CD14-positive monocyte (primary cell): ENCODE measurements at regions not wholly inside any gene's neighbourhood (a gene's known extent, or its start where the extent isn't known, plus 50 kb on each side); places are given as distances from the start of the nearest gene placed in this dataset.

Source experiments
- DNase-seq, 3 donors: peaks; one replicate each; pipeline ENCODE4 v3.0.0-alpha.2; 2011 to 2022
- H2AFZ ChIP-seq: 2 replicates; pipeline ENCODE4 v1.6.0; 2012; ENCODE audit warnings: mild to moderate bottlenecking, low read depth, low read length, inconsistent platforms; ENCODE audit not compliant: insufficient read depth, poor library complexity, severe bottlenecking
- H3K27ac ChIP-seq, 2 donors: 1 replicate in 1 of 2; 2 replicates in 1 of 2; pipeline ENCODE4 v1.5.1; 2012 to 2013; ENCODE audit warnings: low read length in 2 of 2, control low read depth in 1 of 2, inconsistent platforms in 1 of 2, low read depth in 1 of 2, mild to moderate bottlenecking in 1 of 2
- H3K27me3 ChIP-seq, 2 donors: one replicate each; pipeline versions ENCODE4 v1.6.0 to v1.6.1; 2011 to 2013; ENCODE audit warnings: low read length in 2 of 2; ENCODE audit not compliant: control insufficient read depth in 2 of 2, insufficient read depth in 2 of 2
- H3K36me3 ChIP-seq, 2 donors: replicated peaks in 1 of 2; 1 replicate in 1 of 2; 2 replicates in 1 of 2; pipeline versions ENCODE4 v1.5.1 to v1.6.1; 2012 to 2013; ENCODE audit warnings: low read length in 2 of 2, control low read depth in 1 of 2, inconsistent platforms in 1 of 2, mild to moderate bottlenecking in 1 of 2; ENCODE audit not compliant: insufficient read depth in 2 of 2, control insufficient read depth in 1 of 2
- H3K4me1 ChIP-seq, 2 donors: 1 replicate in 1 of 2; 2 replicates in 1 of 2; pipeline versions ENCODE4 v1.5.1 to v1.6.1; 2012 to 2013; ENCODE audit warnings: low read length in 2 of 2, control low read depth in 1 of 2, inconsistent platforms in 1 of 2, mild to moderate bottlenecking in 1 of 2, moderate library complexity in 1 of 2; ENCODE audit not compliant: insufficient read depth in 2 of 2, control insufficient read depth in 1 of 2
- H3K4me2 ChIP-seq: replicated peaks from 2 replicates; pipeline ENCODE3; 2012; ENCODE audit warnings: low read length, moderate library complexity, mild to moderate bottlenecking; ENCODE audit not compliant: poor library complexity, severe bottlenecking; ENCODE audit errors: extremely low read depth
- H3K4me3 ChIP-seq, 3 experiments: fragments of 200-600 bp in 1 of 3; sonication (generic) in 1 of 3; replicated peaks in 1 of 3; 1 replicate in 2 of 3; 2 replicates in 1 of 3; pipeline ENCODE4 v1.5.1; 2011 to 2013; ENCODE audit warnings: low read length in 3 of 3, mild to moderate bottlenecking in 3 of 3, control low read depth in 2 of 3, low read depth in 2 of 3, inconsistent platforms in 1 of 3, moderate library complexity in 1 of 3
- H3K79me2 ChIP-seq: 2 replicates; pipeline ENCODE4 v1.6.0; 2012; ENCODE audit warnings: mild to moderate bottlenecking, control low read depth, inconsistent platforms, low read length, moderate library complexity; ENCODE audit not compliant: insufficient read depth
- H3K9ac ChIP-seq: 2 replicates; pipeline ENCODE4 v1.6.0; 2017; ENCODE audit warnings: low read length, mild to moderate bottlenecking; ENCODE audit not compliant: insufficient read depth, poor library complexity, severe bottlenecking
- H3K9me3 ChIP-seq, 2 donors: replicated peaks in 1 of 2; 1 replicate in 1 of 2; 2 replicates in 1 of 2; pipeline versions ENCODE4 v1.5.1 to v1.6.1; 2012 to 2013; ENCODE audit warnings: low read length in 2 of 2, control low read depth in 1 of 2; ENCODE audit not compliant: control insufficient read depth in 1 of 2, insufficient read depth in 1 of 2
- H4K20me1 ChIP-seq: 2 replicates; pipeline ENCODE4 v1.6.0; 2012; ENCODE audit warnings: mild to moderate bottlenecking, low read length, control low read depth, moderate library complexity; ENCODE audit not compliant: insufficient read depth
- H3K27ac Mint-ChIP-seq, 7 donors: one replicate each; pipeline ENCODE4 v1.8.0; 2020; ENCODE audit warnings: mild to moderate bottlenecking in 7 of 7, mixed read lengths in 7 of 7, moderate library complexity in 6 of 7, inconsistent platforms in 2 of 7
- H3K27me3 Mint-ChIP-seq, 3 donors: one replicate each; pipeline ENCODE4 v1.8.0; 2021 to 2022; ENCODE audit warnings: low read depth in 3 of 3, mild to moderate bottlenecking in 3 of 3, mixed read lengths in 3 of 3, moderate library complexity in 3 of 3, inconsistent platforms in 1 of 3
- H3K36me3 Mint-ChIP-seq, 2 donors: one replicate each; pipeline ENCODE4 v1.8.0; 2020; ENCODE audit warnings: mixed read lengths in 2 of 2, inconsistent platforms in 1 of 2, mild to moderate bottlenecking in 1 of 2
- H3K4me1 Mint-ChIP-seq: one replicate; pipeline ENCODE4 v1.8.0; 2020; ENCODE audit warnings: mild to moderate bottlenecking, mixed read lengths
- H3K4me3 Mint-ChIP-seq, 2 donors: one replicate each; pipeline ENCODE4 v1.8.0; 2020; ENCODE audit warnings: mild to moderate bottlenecking in 2 of 2, mixed read lengths in 2 of 2, moderate library complexity in 1 of 2
- H3K9me3 Mint-ChIP-seq, 7 donors: one replicate each; pipeline ENCODE4 v1.8.0; 2020 to 2022; ENCODE audit warnings: mixed read lengths in 7 of 7, mild to moderate bottlenecking in 6 of 7, moderate library complexity in 6 of 7, inconsistent platforms in 2 of 7
- CTCF ChIP-seq: fragments of 200-600 bp; IDR thresholded peaks from one replicate; pipeline ENCODE4 v1.8.0; 2022; ENCODE audit warnings: antibody characterized with exemption, mild to moderate bottlenecking
- WGBS: methylation state at CpG from one replicate; pipeline ENCODE4 v1.1.5; 2013; ENCODE audit warnings: missing lambda C conversion rate; ENCODE audit not compliant: insufficient coverage; 5-methylcytosine and 5-hydroxymethylcytosine counted together
- intact Hi-C, 2 donors: fragments of 100-400 bp; cut with micrococcal nuclease; formaldehyde crosslinking; loops; one replicate each; pipeline versions ENCODE4 v1.15.0 to v1.15.1; 2023

DNA sequence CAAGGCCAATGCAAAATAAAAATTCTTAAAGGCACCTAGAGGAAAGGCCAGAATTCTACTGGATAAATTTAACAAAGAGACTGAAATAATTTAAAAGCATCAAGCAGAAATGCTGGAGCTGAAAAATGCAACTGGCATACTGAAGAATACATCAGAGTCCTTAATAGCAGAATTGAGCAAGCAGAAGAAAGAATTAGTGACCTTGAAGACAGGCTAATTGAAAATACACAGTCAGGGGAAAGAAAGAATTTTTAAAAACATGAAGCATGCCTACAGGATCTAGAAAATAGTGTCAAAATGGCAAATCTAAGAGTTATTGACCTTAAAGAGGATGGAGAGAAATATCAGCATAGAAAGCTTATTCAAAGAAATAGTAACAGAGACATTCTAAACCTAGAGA lies 371.7 kb downstream of the KLHL13 start:
- H3K4me2 ChIP-seq = no peak overlapping the region
- Mint-ChIP-seq H3K4me3 (no peak overlapping the region), H3K27ac (no peak overlapping the region), H3K9me3 (peaks cover 0 to 14% (median 0%) of the 10 kb centered on the region in 7 donors), H3K4me1 (no peaks in the 10 kb centered on the region), H3K27me3 (no peaks in the 10 kb centered on the region), H3K36me3 (no peaks in the 10 kb centered on the region)
- no peaks in the 10 kb centered on the region for H3K79me2 ChIP-seq
- H4K20me1 ChIP-seq = no peaks in the 10 kb centered on the region
- H3K9me3 ChIP-seq = no peaks in the 10 kb centered on the region
- H3K9ac ChIP-seq = no peak overlapping the region
- no peak overlapping the region for H3K4me3 ChIP-seq
- no peaks in the 10 kb centered on the region for H3K36me3 ChIP-seq
- intact Hi-C loops = no loop called here
- no peak for DNase-seq
- H3K27me3 ChIP-seq = no peaks in the 10 kb centered on the region
- no peak for TF ChIP-seq CTCF
- no peak overlapping the region for H3K27ac ChIP-seq
- H3K4me1 ChIP-seq = no peaks in the 10 kb centered on the region
- no peak overlapping the region for H2AFZ ChIP-seq

DNA sequence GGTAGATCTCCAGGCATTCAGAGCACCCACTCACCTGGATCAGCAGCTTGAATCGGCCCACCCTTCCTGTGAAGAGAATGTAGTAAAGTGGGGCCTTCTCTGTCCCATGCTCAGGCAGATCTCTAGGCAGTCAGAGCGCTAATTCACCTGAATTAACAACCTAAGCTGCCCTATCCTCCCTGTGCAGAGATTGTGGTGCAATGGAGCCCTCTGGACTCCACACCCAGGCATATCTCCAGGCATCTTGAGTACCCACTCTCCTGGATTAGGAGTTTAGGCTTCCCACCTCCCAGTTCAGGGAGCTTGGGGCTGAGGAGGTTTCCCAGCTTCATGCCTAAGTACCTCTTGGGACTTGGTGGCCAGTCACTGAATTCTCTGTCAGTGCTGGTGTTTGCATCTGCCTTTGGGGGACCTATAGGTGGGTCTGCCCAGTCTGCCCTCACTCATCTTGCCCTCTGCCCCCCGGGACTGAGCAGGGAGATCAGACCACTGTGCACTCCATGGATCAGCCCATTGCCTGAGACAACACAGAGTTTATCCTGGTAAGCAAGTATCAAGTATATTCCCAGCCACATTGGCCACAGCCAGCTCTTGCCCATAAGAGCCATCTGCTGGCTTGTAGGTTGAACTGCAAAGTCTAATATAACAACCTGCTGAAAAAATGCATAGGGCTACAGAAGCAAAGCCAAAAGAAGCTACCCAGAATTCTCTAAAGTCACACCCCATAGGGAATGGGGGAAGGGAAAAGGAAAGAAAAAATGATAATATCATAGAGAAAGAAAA lies 372.9 kb downstream of the KLHL13 start:
- TF ChIP-seq CTCF = no peak
- no peaks in the 10 kb centered on the region for H3K79me2 ChIP-seq
- no peak overlapping the region for H2AFZ ChIP-seq
- Mint-ChIP-seq H3K27me3 (no peaks in the 10 kb centered on the region), H3K9me3 (peaks cover 0 to 14% (median 3%) of the 10 kb centered on the region in 7 donors), H3K36me3 (no peaks in the 10 kb centered on the region), H3K27ac (no peak overlapping the region), H3K4me3 (no peak overlapping the region), H3K4me1 (no peaks in the 10 kb centered on the region)
- H3K4me2 ChIP-seq = no peak overlapping the region
- no peaks in the 10 kb centered on the region for H3K27me3 ChIP-seq
- WGBS = no CpG with 5 or more reads among the region's 3 CpGs
- H3K9ac ChIP-seq = no peak overlapping the region
- DNase-seq = no peak
- no peaks in the 10 kb centered on the region for H3K4me1 ChIP-seq
- no peaks in the 10 kb centered on the region for H3K36me3 ChIP-seq
- no peak overlapping the region for H3K4me3 ChIP-seq
- no peaks in the 10 kb centered on the region for H4K20me1 ChIP-seq
- intact Hi-C loops = no loop called here
- H3K27ac ChIP-seq = no peak overlapping the region
- no peaks in the 10 kb centered on the region for H3K9me3 ChIP-seq
